PC-9 (cell line): ENCODE measurements at regions not wholly inside any gene's neighbourhood (a gene's known extent, or its start where the extent isn't known, plus 50 kb on each side); places are given as distances from the start of the nearest gene placed in this dataset.

Source experiments
- BruUV-seq: library from RNA; stranded (reverse); fragments of 400-500 nt; replicated peaks from 2 replicates; lab custom pipeline; 2021; lab: Mats Ljungman, UMichigan
- CTCF ChIA-PET: fragments of 300-600 bp; sonication (Branson Sonifier 250); formaldehyde crosslinking; loops from one replicate; lab custom pipeline; 2022; ENCODE audit warnings: antibody characterized with exemption; lab: Charles Lee
- POLR2A ChIA-PET: fragments of 300-600 bp; sonication (Branson Sonifier 250); formaldehyde crosslinking; loops from one replicate; lab custom pipeline; 2022; ENCODE audit warnings: antibody characterized with exemption; ENCODE audit not compliant: unreplicated experiment; lab: Charles Lee
- DNase-seq, 2 experiments: peaks; one replicate each; pipeline versions ENCODE4 v3.0.0 to v3.0.0-alpha.2; 2015 to 2022; ENCODE audit warnings: mixed read lengths in 1 of 2
- H2AFZ ChIP-seq: fragments of 200-600 bp; sonication (generic); 2 replicates; pipeline ENCODE4 v1.8.1; 2017; ENCODE audit warnings: antibody characterized with exemption
- H3F3A ChIP-seq: fragments of 200-600 bp; sonication (generic); 2 replicates; pipeline ENCODE4 v1.8.1; 2017; ENCODE audit warnings: antibody characterized with exemption, mild to moderate bottlenecking, low read depth; ENCODE audit not compliant: insufficient read depth
- H3K27ac ChIP-seq: fragments of 200-600 bp; sonication (generic); 2 replicates; pipeline ENCODE4 v1.6.1; 2016; ENCODE audit warnings: mixed run types
- H3K27me3 ChIP-seq: fragments of 200-600 bp; sonication (generic); 2 replicates; pipeline ENCODE4 v1.6.1; 2016; ENCODE audit warnings: low read depth, mixed run types; ENCODE audit not compliant: insufficient read depth
- H3K36me3 ChIP-seq: fragments of 200-600 bp; sonication (generic); 2 replicates; pipeline ENCODE4 v1.6.1; 2016; ENCODE audit warnings: low read depth, mixed run types
- H3K4me1 ChIP-seq: fragments of 200-600 bp; sonication (generic); replicated peaks from 2 replicates; pipeline ENCODE4 v1.6.1; 2016; ENCODE audit warnings: mixed run types; ENCODE audit not compliant: insufficient read depth
- H3K4me2 ChIP-seq: fragments of 200-600 bp; sonication (generic); 2 replicates; pipeline ENCODE4 v1.6.1; 2017; ENCODE audit warnings: mixed run types
- H3K4me3 ChIP-seq: fragments of 200-600 bp; sonication (generic); 2 replicates; pipeline ENCODE4 v1.6.1; 2016; ENCODE audit warnings: mixed run types
- H3K79me2 ChIP-seq: fragments of 200-600 bp; sonication (generic); 2 replicates; pipeline ENCODE4 v1.6.1; 2017; ENCODE audit warnings: low read depth, mixed run types
- H3K9me2 ChIP-seq: fragments of 200-600 bp; sonication (generic); 2 replicates; pipeline ENCODE4 v1.8.1; 2017; ENCODE audit warnings: mild to moderate bottlenecking; ENCODE audit not compliant: insufficient read depth
- H3K9me3 ChIP-seq: fragments of 200-600 bp; sonication (generic); 2 replicates; pipeline ENCODE4 v1.8.1; 2016; ENCODE audit warnings: low read depth; ENCODE audit not compliant: insufficient read depth
- H4K20me1 ChIP-seq: fragments of 200-600 bp; sonication (generic); 2 replicates; pipeline ENCODE4 v1.8.1; 2017; ENCODE audit not compliant: insufficient read depth
- EZH2 ChIP-seq: fragments of 200-600 bp; sonication (generic); IDR thresholded peaks from 2 replicates; pipeline ENCODE4 v1.8.0; 2017; ENCODE audit warnings: antibody characterized with exemption, low read depth
- intact Hi-C: fragments of 100-400 bp; cut with micrococcal nuclease; formaldehyde crosslinking; loops from one replicate; pipeline ENCODE4 v1.10.0; 2022; ENCODE audit not compliant: unreplicated experiment
- TF ChIP-seq, protein P1 (sequence below): fragments of 200-600 bp; sonication (generic); conservative IDR thresholded peaks from 2 replicates; pipeline ENCODE4 v1.6.1; 2017; ENCODE audit warnings: mixed run types, antibody characterized with exemption, mild to moderate bottlenecking, moderate library complexity

DNA sequence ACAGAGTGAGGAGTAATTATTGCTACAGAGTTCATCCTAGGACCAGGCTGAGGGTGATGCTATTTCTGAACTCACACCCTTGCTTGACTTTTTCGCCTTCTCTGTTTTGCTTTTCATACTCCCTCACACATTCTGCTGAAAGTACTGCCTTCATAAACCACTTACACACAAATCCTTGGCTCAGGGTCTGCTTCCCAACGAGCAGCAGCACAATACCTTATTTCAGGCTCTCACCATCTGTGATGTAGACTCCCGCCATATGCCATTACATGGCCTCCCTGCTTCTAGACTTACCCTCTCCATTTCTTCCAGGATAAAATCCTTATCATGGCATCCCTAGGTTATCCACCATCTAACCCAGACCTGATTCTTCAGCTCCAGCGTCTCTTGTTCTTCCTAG lies 321.3 kb upstream of the SPTLC3 start:
- H3K9me3 ChIP-seq = no peaks in the 10 kb centered on the region
- POLR2A ChIA-PET = no interaction called here
- intact Hi-C loops = no loop called here
- H3F3A ChIP-seq = no peaks in the 10 kb centered on the region
- H3K4me2 ChIP-seq = no peak overlapping the region
- BruUV-seq = no TSS peak
- DNase-seq = no peak
- H3K4me1 ChIP-seq = no peaks in the 10 kb centered on the region
- no peaks in the 10 kb centered on the region for H4K20me1 ChIP-seq
- no peak overlapping the region for H2AFZ ChIP-seq
- no peaks in the 10 kb centered on the region for H3K9me2 ChIP-seq
- TF ChIP-seq, protein P1, sequence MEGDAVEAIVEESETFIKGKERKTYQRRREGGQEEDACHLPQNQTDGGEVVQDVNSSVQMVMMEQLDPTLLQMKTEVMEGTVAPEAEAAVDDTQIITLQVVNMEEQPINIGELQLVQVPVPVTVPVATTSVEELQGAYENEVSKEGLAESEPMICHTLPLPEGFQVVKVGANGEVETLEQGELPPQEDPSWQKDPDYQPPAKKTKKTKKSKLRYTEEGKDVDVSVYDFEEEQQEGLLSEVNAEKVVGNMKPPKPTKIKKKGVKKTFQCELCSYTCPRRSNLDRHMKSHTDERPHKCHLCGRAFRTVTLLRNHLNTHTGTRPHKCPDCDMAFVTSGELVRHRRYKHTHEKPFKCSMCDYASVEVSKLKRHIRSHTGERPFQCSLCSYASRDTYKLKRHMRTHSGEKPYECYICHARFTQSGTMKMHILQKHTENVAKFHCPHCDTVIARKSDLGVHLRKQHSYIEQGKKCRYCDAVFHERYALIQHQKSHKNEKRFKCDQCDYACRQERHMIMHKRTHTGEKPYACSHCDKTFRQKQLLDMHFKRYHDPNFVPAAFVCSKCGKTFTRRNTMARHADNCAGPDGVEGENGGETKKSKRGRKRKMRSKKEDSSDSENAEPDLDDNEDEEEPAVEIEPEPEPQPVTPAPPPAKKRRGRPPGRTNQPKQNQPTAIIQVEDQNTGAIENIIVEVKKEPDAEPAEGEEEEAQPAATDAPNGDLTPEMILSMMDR = no peak
- no peak for TF ChIP-seq EZH2
- no peak overlapping the region for H3K4me3 ChIP-seq
- CTCF ChIA-PET = no interaction called here
- H3K27me3 ChIP-seq = no peaks in the 10 kb centered on the region
- no peak overlapping the region for H3K27ac ChIP-seq
- H3K79me2 ChIP-seq = no peaks in the 10 kb centered on the region
- H3K36me3 ChIP-seq = no peaks in the 10 kb centered on the region

DNA sequence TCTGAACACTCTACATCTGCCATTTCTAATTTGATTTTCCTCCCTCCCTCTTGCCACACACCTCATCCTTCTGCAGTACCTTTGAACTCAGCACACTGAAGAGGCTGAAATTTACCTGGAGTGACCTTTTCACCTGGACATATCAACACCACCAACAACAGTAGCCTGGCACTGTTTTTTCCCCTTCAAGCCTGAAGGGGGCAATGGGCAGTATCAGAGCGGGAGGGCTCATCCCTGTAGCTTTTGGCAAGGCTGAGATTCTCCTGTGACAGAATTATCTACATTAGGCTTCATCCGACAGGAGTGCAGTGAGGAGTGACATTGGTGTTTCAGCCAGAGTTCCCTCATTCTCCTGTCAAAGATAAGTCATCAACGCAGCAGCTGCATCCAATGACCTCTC lies 312.8 kb upstream of the SPTLC3 start:
- Histone ChIP-seq H3F3A (no peaks in the 10 kb centered on the region), H3K9me2 (no peaks in the 10 kb centered on the region), H3K27me3 (no peaks in the 10 kb centered on the region), H3K27ac (no peak overlapping the region), H3K9me3 (no peaks in the 10 kb centered on the region), H3K36me3 (no peaks in the 10 kb centered on the region), H4K20me1 (no peaks in the 10 kb centered on the region), H3K4me1 (no peaks in the 10 kb centered on the region), H3K79me2 (no peaks in the 10 kb centered on the region), H2AFZ (no peak overlapping the region), H3K4me3 (no peak overlapping the region), H3K4me2 (no peak overlapping the region)
- POLR2A ChIA-PET = no interaction called here
- intact Hi-C loops = no loop called here
- CTCF ChIA-PET = no interaction called here
- TF ChIP-seq, protein P1 = no peak
- no peak for TF ChIP-seq EZH2
- DNase-seq = no peak
- no TSS peak for BruUV-seq

GRCh38 chr20:12698817-12699216 lies 310.0 kb upstream of the SPTLC3 start:
- H4K20me1 ChIP-seq = no peaks in the 10 kb centered on the region
- no peaks in the 10 kb centered on the region for H3K4me1 ChIP-seq
- H3K36me3 ChIP-seq = no peaks in the 10 kb centered on the region
- POLR2A ChIA-PET = no interaction called here
- H3K27ac ChIP-seq = no peak overlapping the region
- no peak for DNase-seq
- H3K4me2 ChIP-seq = no peak overlapping the region
- no peaks in the 10 kb centered on the region for H3K79me2 ChIP-seq
- no peaks in the 10 kb centered on the region for H3K27me3 ChIP-seq
- H2AFZ ChIP-seq = no peak overlapping the region
- CTCF ChIA-PET = no interaction called here
- H3K9me3 ChIP-seq = no peaks in the 10 kb centered on the region
- H3K4me3 ChIP-seq = no peak overlapping the region
- H3K9me2 ChIP-seq = no peaks in the 10 kb centered on the region
- BruUV-seq = no TSS peak
- intact Hi-C loops = no loop called here
- H3F3A ChIP-seq = no peaks in the 10 kb centered on the region
- TF ChIP-seq EZH2 = no peak
- TF ChIP-seq, protein P1 = no peak
